ENCODE measurements at regions not wholly inside any gene's neighbourhood (a gene's known extent, or its start where the extent isn't known, plus 50 kb on each side); places are given as distances from the start of the nearest gene placed in this dataset.

- TF ChIP-seq RAD21 (IDR thresholded peaks at IDR 0.05; ENCODE audit: low read depth) (no peak), JUND (IDR thresholded peaks at IDR 0.05) (no peak), POLR2AphosphoS5 (IDR thresholded peaks at IDR 0.05; ENCODE audit: low read depth, low read length) (no peak), ZBTB33 (IDR thresholded peaks at IDR 0.05; ENCODE audit: extremely low read depth, insufficient replicate concordance, low read length) (no peak), EZH2 (IDR thresholded peaks at IDR 0.05) (no peak), POLR2A (IDR thresholded peaks at IDR 0.05; ENCODE audit: borderline replicate concordance, extremely low read depth, insufficient read depth, insufficient read length) (no peak), EZH2phosphoT487 (IDR thresholded peaks at IDR 0.05; ENCODE audit: borderline replicate concordance) (no peak), ELF1 (IDR thresholded peaks at IDR 0.05; ENCODE audit: borderline replicate concordance, low read depth) (no peak), EGR1 (IDR thresholded peaks at IDR 0.05; ENCODE audit: low read depth) (no peak), YY1 (IDR thresholded peaks at IDR 0.05; ENCODE audit: extremely low read depth, insufficient replicate concordance, low read depth, low read length) (no peak), ZFX (IDR thresholded peaks at IDR 0.05) (no peak), SP1 (IDR thresholded peaks at IDR 0.05; ENCODE audit: low read depth) (no peak), CBX3 (IDR thresholded peaks at IDR 0.05; ENCODE audit: low read depth) (no peak), SRF (IDR thresholded peaks at IDR 0.05; ENCODE audit: low read depth) (no peak), ATF3 (IDR thresholded peaks at IDR 0.05) (no peak), ZNF274 (IDR thresholded peaks at IDR 0.05; ENCODE audit: low read depth, low read length) (no peak), CTCF (IDR thresholded peaks at IDR 0.05 in 2 of 3, conservative IDR thresholded peaks at IDR 0.05 in 1 of 3; ENCODE audit: borderline replicate concordance in 1 of 3, insufficient read depth in 1 of 3, low read depth in 2 of 3, low read length in 2 of 3) (no peak)
- Histone ChIP-seq H2AFZ (ENCODE audit: low read depth, low read length, poor library complexity, severe bottlenecking) (no peak overlapping the region), H3K36me3 (ENCODE audit: control insufficient read depth in 1 of 2, insufficient read depth in 2 of 2, low read length in 2 of 2) (no peaks in the 10 kb centered on the region), H4K20me1 (ENCODE audit: insufficient read depth) (no peaks in the 10 kb centered on the region), H3K4me1 (ENCODE audit: control insufficient read depth in 1 of 2, insufficient read depth in 2 of 2, low read length in 2 of 2) (no peaks in the 10 kb centered on the region), H3K4me3 (replicated peaks in 1 of 2; ENCODE audit: low read depth in 1 of 2, low read length in 2 of 2) (no peak overlapping the region), H3K27me3 (ENCODE audit: insufficient read depth, low read length) (no peaks in the 10 kb centered on the region), H3K9ac (ENCODE audit: low read length) (no peak overlapping the region), H3K9me2 (ENCODE audit: insufficient read depth) (no peaks in the 10 kb centered on the region), H3K9me3 (ENCODE audit: control insufficient read depth in 1 of 2, insufficient read depth in 1 of 2, low read depth in 1 of 2, low read length in 2 of 2) (no peaks in the 10 kb centered on the region), H3K27ac (ENCODE audit: low read depth, low read length) (no peak overlapping the region), H3K79me2 (ENCODE audit: insufficient read depth, low read length) (no peaks in the 10 kb centered on the region), H3K4me2 (ENCODE audit: low read length) (no peak overlapping the region)
- RAD21 ChIA-PET (ENCODE audit: low non-redundant PET in 1 of 2, low total read pairs in 2 of 2, uncharacterized antibody in 2 of 2, unreplicated experiment in 2 of 2) = no interaction called here
- POLR2A ChIA-PET = no interaction called here
- DNase-seq (ENCODE audit: low read depth, low spot score) (no peak), ATAC-seq (no peak)
- intact Hi-C loops (cut with micrococcal nuclease) = no loop called here
- BruUV-seq (replicated peaks) = no TSS peak
- CTCF ChIA-PET = no interaction called here
These were observed 315.2 kb downstream of the DCDC2C start for GRCh38 chr2:4018535-4018934.
